Glutamatergic neuron (in vitro differentiated cells): ENCODE measurements at regions not wholly inside any gene's neighbourhood (a gene's known extent, or its start where the extent isn't known, plus 50 kb on each side); places are given as distances from the start of the nearest gene placed in this dataset.

Experiments
- DNase-seq: peaks from one replicate; pipeline ENCODE4 v3.0.0; 2022
- H3K27ac Mint-ChIP-seq: one replicate; pipeline ENCODE4 v1.8.0; 2020; ENCODE audit warnings: mild to moderate bottlenecking, mixed read lengths, inconsistent platforms; ENCODE audit not compliant: unreplicated experiment
- H3K27me3 Mint-ChIP-seq: one replicate; pipeline ENCODE4 v1.8.0; 2020; ENCODE audit warnings: mild to moderate bottlenecking, moderate library complexity, mixed read lengths, inconsistent platforms; ENCODE audit not compliant: unreplicated experiment
- H3K36me3 Mint-ChIP-seq: one replicate; pipeline ENCODE4 v1.8.0; 2020; ENCODE audit warnings: mild to moderate bottlenecking, mixed read lengths, inconsistent platforms; ENCODE audit not compliant: unreplicated experiment
- H3K4me1 Mint-ChIP-seq: one replicate; pipeline ENCODE4 v1.8.0; 2020; ENCODE audit warnings: mild to moderate bottlenecking, low read depth, mixed read lengths, inconsistent platforms; ENCODE audit not compliant: unreplicated experiment
- H3K4me3 Mint-ChIP-seq: one replicate; pipeline ENCODE4 v1.8.0; 2020; ENCODE audit warnings: mild to moderate bottlenecking, mixed read lengths, inconsistent platforms; ENCODE audit not compliant: unreplicated experiment
- H3K9me3 Mint-ChIP-seq: one replicate; pipeline ENCODE4 v1.8.0; 2020; ENCODE audit warnings: mild to moderate bottlenecking, moderate library complexity, mixed read lengths, inconsistent platforms; ENCODE audit not compliant: unreplicated experiment
- CTCF ChIP-seq: fragments of 200-600 bp; sonication (generic); IDR thresholded peaks from one replicate; pipeline ENCODE4 v1.5.0; 2021; ENCODE audit not compliant: partially characterized antibody, unreplicated experiment

DNA sequence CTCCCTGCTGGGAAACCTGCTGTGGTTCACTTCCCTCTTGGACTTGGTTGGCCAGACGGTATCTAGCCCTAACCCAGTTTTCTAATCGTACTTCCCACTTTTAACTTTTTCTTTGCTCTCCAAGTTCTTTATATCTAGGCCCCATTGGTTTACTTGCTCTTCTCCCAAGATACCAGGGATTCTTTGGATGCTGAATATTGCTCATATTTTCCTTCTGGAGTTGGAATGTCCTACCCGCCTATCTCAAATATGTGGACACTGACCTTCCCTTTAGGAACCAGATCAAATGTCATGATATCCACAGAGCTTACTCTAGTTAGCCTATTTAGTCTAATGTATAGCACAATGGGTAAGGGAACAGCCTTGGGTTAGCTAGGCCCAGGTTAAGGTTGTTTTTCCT lies 228.6 kb downstream of the DACT1 start:
- Mint-ChIP-seq H3K4me3 (no peak overlapping the region), H3K36me3 (peaks cover 16% of the 10 kb centered on the region), H3K27ac (no peak overlapping the region), H3K4me1 (peaks cover 5% of the 10 kb centered on the region), H3K27me3 (no peaks in the 10 kb centered on the region), H3K9me3 (no peaks in the 10 kb centered on the region)
- TF ChIP-seq CTCF = no peak
- DNase-seq = no peak

DNA sequence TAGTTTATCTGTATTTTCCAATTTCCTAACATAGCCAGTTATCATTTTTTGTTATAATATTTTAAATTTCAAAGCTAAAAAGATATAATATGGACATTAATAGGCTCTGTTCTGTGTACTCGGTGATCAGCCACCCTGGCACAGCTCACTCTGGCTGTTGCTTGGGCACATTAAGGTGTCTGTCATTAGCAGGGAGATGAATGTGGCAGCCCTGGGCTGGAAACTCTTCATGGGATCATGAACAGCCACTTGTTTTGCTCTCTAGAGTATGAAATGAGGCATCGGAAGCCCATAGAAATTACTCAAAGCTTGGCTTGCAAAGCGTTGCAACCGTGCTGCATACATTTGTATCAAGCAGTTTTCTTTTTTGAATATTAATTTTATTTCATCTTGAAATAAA lies 233.2 kb downstream of the DACT1 start:
- Mint-ChIP-seq H3K27me3 (no peaks in the 10 kb centered on the region), H3K27ac (no peak overlapping the region), H3K4me1 (no peaks in the 10 kb centered on the region), H3K9me3 (no peaks in the 10 kb centered on the region), H3K36me3 (no peaks in the 10 kb centered on the region), H3K4me3 (no peak overlapping the region)
- no peak for TF ChIP-seq CTCF
- no peak for DNase-seq

- peaks cover under 1% of the 10 kb centered on the region for H3K36me3 Mint-ChIP-seq
Measured at GRCh38 chr14:58871573-58871972, 233.8 kb downstream of the DACT1 start.

GRCh38 chr14:58872061-58872460 lies 234.3 kb downstream of the DACT1 start:
- no peak overlapping the region for H3K27ac Mint-ChIP-seq
- TF ChIP-seq CTCF = no peak
- no peak overlapping the region for H3K4me3 Mint-ChIP-seq
- peaks cover 5% of the 10 kb centered on the region for H3K36me3 Mint-ChIP-seq
- no peak for DNase-seq
- no peaks in the 10 kb centered on the region for H3K9me3 Mint-ChIP-seq
- no peaks in the 10 kb centered on the region for H3K27me3 Mint-ChIP-seq
- no peaks in the 10 kb centered on the region for H3K4me1 Mint-ChIP-seq

More at GRCh38 chr14:58871573-58871972, 233.8 kb downstream of the DACT1 start:
- H3K4me3 Mint-ChIP-seq = no peak overlapping the region
- no peaks in the 10 kb centered on the region for H3K4me1 Mint-ChIP-seq
- H3K27ac Mint-ChIP-seq = no peak overlapping the region
- no peak for DNase-seq
- no peak for TF ChIP-seq CTCF
- H3K9me3 Mint-ChIP-seq = no peaks in the 10 kb centered on the region
- H3K27me3 Mint-ChIP-seq = no peaks in the 10 kb centered on the region

GRCh38 chr14:58873228-58873953 lies 235.6 kb downstream of the DACT1 start:
- Mint-ChIP-seq H3K27ac (no peak overlapping the region), H3K36me3 (peaks cover 5% of the 10 kb centered on the region), H3K4me1 (no peaks in the 10 kb centered on the region), H3K27me3 (no peaks in the 10 kb centered on the region), H3K9me3 (no peaks in the 10 kb centered on the region), H3K4me3 (no peak overlapping the region)
- no peak for TF ChIP-seq CTCF
- no peak for DNase-seq
